ENCODE measurements at regions not wholly inside any gene's neighbourhood (a gene's known extent, or its start where the extent isn't known, plus 50 kb on each side); places are given as distances from the start of the nearest gene placed in this dataset.

DNA sequence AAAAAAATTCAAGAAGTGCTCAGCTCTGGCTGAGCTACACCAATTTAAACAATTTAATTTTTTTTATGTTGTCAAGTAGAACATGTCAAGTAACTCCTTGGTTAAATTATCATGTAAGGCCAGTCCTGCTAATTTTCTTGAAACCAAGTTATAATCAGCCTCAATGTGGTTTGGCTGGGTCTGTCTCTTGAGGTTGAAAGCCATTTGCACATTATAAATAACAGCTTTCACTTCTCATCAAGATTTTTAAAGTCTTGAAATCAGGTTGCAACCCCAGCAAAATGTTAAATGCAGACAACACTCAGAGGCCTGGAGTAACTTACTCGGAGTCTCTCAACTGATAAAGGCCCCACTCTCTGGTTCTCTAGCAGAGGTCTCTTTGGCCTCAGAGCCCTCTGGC lies 324.4 kb downstream of the BRD1 start:
- no peak for TF ChIP-seq EP300 (IDR thresholded peaks at IDR 0.05)
- TF ChIP-seq, protein P1, sequence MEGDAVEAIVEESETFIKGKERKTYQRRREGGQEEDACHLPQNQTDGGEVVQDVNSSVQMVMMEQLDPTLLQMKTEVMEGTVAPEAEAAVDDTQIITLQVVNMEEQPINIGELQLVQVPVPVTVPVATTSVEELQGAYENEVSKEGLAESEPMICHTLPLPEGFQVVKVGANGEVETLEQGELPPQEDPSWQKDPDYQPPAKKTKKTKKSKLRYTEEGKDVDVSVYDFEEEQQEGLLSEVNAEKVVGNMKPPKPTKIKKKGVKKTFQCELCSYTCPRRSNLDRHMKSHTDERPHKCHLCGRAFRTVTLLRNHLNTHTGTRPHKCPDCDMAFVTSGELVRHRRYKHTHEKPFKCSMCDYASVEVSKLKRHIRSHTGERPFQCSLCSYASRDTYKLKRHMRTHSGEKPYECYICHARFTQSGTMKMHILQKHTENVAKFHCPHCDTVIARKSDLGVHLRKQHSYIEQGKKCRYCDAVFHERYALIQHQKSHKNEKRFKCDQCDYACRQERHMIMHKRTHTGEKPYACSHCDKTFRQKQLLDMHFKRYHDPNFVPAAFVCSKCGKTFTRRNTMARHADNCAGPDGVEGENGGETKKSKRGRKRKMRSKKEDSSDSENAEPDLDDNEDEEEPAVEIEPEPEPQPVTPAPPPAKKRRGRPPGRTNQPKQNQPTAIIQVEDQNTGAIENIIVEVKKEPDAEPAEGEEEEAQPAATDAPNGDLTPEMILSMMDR (IDR thresholded peaks at IDR 0.05) = no peak
- TF ChIP-seq POLR2A (IDR thresholded peaks at IDR 0.05) = no peak

All from tibial nerve (tissue), 4 donors.